A673 (cell line): ENCODE measurements at regions not wholly inside any gene's neighbourhood (a gene's known extent, or its start where the extent isn't known, plus 50 kb on each side); places are given as distances from the start of the nearest gene placed in this dataset.

ENCODE experiments used
- CTCF ChIP-seq: fragments of 300-800, 200-600 bp; sonication (generic); conservative IDR thresholded peaks from 2 replicates; pipeline ENCODE4 v1.5.1; 2017; ENCODE audit warnings: low read depth, mild to moderate bottlenecking, antibody characterized with exemption, low read length, moderate library complexity, mixed read lengths
- EZH2 ChIP-seq: fragments of 200-600 bp; sonication (generic); IDR thresholded peaks from 2 replicates; pipeline ENCODE4 v1.6.1; 2017; ENCODE audit warnings: borderline replicate concordance, low read depth, mild to moderate bottlenecking, mixed read lengths, antibody characterized with exemption, low read length; ENCODE audit not compliant: poor library complexity, severe bottlenecking

GRCh38 chr7:53983480-53983879 is 558.7 kb upstream of the VSTM2A start:
- TF ChIP-seq CTCF, result no peak
- no peak for TF ChIP-seq EZH2
